Activated naive CD8-positive, alpha-beta T cell (primary cell): ENCODE measurements at regions not wholly inside any gene's neighbourhood (a gene's known extent, or its start where the extent isn't known, plus 50 kb on each side); places are given as distances from the start of the nearest gene placed in this dataset.

Source experiments
- H3K27ac Mint-ChIP-seq: one replicate; pipeline ENCODE4 v1.8.0; 2021; ENCODE audit warnings: mixed read lengths
- H3K27me3 Mint-ChIP-seq: one replicate; pipeline ENCODE4 v1.8.0; 2021; ENCODE audit warnings: mixed read lengths
- H3K36me3 Mint-ChIP-seq: one replicate; pipeline ENCODE4 v1.8.0; 2021; ENCODE audit warnings: mixed read lengths
- H3K4me1 Mint-ChIP-seq: one replicate; pipeline ENCODE4 v1.8.0; 2021; ENCODE audit warnings: low read depth, mixed read lengths
- H3K4me3 Mint-ChIP-seq: one replicate; pipeline ENCODE4 v1.8.0; 2021; ENCODE audit warnings: mild to moderate bottlenecking, mixed read lengths
- H3K9me3 Mint-ChIP-seq: one replicate; pipeline ENCODE4 v1.8.0; 2021; ENCODE audit warnings: low read depth, mixed read lengths

GRCh38 chr4:184536881-184537248 lies 62.5 kb upstream of the IRF2 start:
- Mint-ChIP-seq H3K27me3 (no peaks in the 10 kb centered on the region), H3K4me1 (peaks cover 51% of the 10 kb centered on the region), H3K9me3 (no peaks in the 10 kb centered on the region), H3K27ac (peak overlapping the region; percentile 95), H3K36me3 (no peaks in the 10 kb centered on the region), H3K4me3 (peak overlapping the region; percentile 94)

- peaks cover 55% of the 10 kb centered on the region for H3K4me1 Mint-ChIP-seq
- H3K27ac Mint-ChIP-seq: peak overlapping the region; percentile 95
- H3K36me3 Mint-ChIP-seq: no peaks in the 10 kb centered on the region
- H3K4me3 Mint-ChIP-seq: peak overlapping the region; percentile 94
- no peaks in the 10 kb centered on the region for H3K27me3 Mint-ChIP-seq
- H3K9me3 Mint-ChIP-seq: no peaks in the 10 kb centered on the region
These were observed 61.9 kb upstream of the IRF2 start for GRCh38 chr4:184536065-184536880.

- H3K9me3 Mint-ChIP-seq: no peaks in the 10 kb centered on the region
- no peaks in the 10 kb centered on the region for H3K27me3 Mint-ChIP-seq
- peaks cover 61% of the 10 kb centered on the region for H3K4me1 Mint-ChIP-seq
- no peaks in the 10 kb centered on the region for H3K36me3 Mint-ChIP-seq
- peak overlapping the region; percentile 93 for H3K27ac Mint-ChIP-seq
- H3K4me3 Mint-ChIP-seq: peak overlapping the region; percentile 73
These were observed 60.4 kb upstream of the IRF2 start for GRCh38 chr4:184534511-184535391.

DNA sequence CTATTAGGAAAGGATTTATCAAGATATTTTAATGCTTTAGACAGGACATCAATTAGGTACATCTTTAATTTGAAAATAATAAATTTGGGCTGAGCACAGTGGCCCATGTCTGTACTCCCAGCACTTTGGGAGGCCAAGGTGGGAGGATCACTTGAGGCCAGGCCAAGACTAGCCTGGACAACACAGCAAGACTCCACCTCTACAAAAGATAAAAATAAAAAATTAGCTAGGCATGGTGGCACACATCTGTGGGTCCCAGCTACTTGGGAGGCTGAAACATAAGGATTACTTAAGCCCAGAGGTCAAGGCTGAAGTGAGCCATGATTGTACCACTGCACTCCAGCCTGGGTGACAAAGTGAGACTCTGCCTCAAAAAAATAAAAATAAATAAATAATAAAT lies 59.6 kb upstream of the IRF2 start:
- Mint-ChIP-seq H3K27me3 (no peaks in the 10 kb centered on the region), H3K4me1 (peaks cover 69% of the 10 kb centered on the region), H3K4me3 (peak overlapping the region; percentile 51), H3K9me3 (no peaks in the 10 kb centered on the region), H3K36me3 (no peaks in the 10 kb centered on the region), H3K27ac (peak overlapping the region; percentile 91)

GRCh38 chr4:184531008-184531407 lies 56.7 kb upstream of the IRF2 start:
- Mint-ChIP-seq H3K27ac (no peak overlapping the region), H3K9me3 (no peaks in the 10 kb centered on the region), H3K4me3 (no peak overlapping the region), H3K4me1 (peaks cover 61% of the 10 kb centered on the region), H3K36me3 (peaks cover 4% of the 10 kb centered on the region), H3K27me3 (no peaks in the 10 kb centered on the region)

- no peaks in the 10 kb centered on the region for H3K27me3 Mint-ChIP-seq
- H3K4me1 Mint-ChIP-seq: peaks cover 46% of the 10 kb centered on the region
- no peak overlapping the region for H3K27ac Mint-ChIP-seq
- peaks cover 8% of the 10 kb centered on the region for H3K36me3 Mint-ChIP-seq
- H3K9me3 Mint-ChIP-seq: peaks cover 5% of the 10 kb centered on the region
- no peak overlapping the region for H3K4me3 Mint-ChIP-seq
These were observed 54.9 kb upstream of the IRF2 start for GRCh38 chr4:184529283-184529682.

- no peak overlapping the region for H3K4me3 Mint-ChIP-seq
- peaks cover 8% of the 10 kb centered on the region for H3K36me3 Mint-ChIP-seq
- peaks cover 5% of the 10 kb centered on the region for H3K9me3 Mint-ChIP-seq
- H3K27me3 Mint-ChIP-seq: no peaks in the 10 kb centered on the region
- H3K4me1 Mint-ChIP-seq: peaks cover 43% of the 10 kb centered on the region
- H3K27ac Mint-ChIP-seq: peak overlapping the region; percentile 22
These were observed 54.4 kb upstream of the IRF2 start for GRCh38 chr4:184528713-184529112.

DNA sequence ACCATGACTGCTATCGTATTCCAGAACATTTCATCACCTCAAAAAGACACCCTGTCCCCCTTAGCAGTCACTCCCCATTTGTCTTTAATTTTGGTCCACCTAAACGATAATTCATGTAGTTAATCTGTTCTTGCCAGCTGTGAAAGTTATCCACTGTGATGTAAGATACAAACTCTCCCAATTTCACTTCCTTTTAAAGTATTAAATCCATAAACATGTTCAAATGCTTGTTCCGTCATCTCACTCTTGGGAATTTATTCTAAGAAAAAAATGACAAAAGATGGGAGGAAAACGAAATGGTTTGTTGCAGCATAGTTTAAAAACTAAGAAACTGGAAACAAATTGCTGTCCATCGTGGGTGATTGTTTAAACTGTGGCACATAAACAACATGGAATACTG lies 53.7 kb upstream of the IRF2 start:
- no peak overlapping the region for H3K4me3 Mint-ChIP-seq
- no peaks in the 10 kb centered on the region for H3K27me3 Mint-ChIP-seq
- H3K36me3 Mint-ChIP-seq: peaks cover 8% of the 10 kb centered on the region
- peaks cover 9% of the 10 kb centered on the region for H3K9me3 Mint-ChIP-seq
- peaks cover 36% of the 10 kb centered on the region for H3K4me1 Mint-ChIP-seq
- H3K27ac Mint-ChIP-seq: peak overlapping the region; percentile 22

- peaks cover 24% of the 10 kb centered on the region for H3K4me1 Mint-ChIP-seq
These were observed 51.9 kb upstream of the IRF2 start for GRCh38 chr4:184526228-184526627.

More at GRCh38 chr4:184526228-184526627, 51.9 kb upstream of the IRF2 start:
- H3K9me3 Mint-ChIP-seq: peaks cover 10% of the 10 kb centered on the region
- peaks cover 8% of the 10 kb centered on the region for H3K36me3 Mint-ChIP-seq
- no peak overlapping the region for H3K27ac Mint-ChIP-seq
- H3K27me3 Mint-ChIP-seq: no peaks in the 10 kb centered on the region
- no peak overlapping the region for H3K4me3 Mint-ChIP-seq
